ENCODE measurements at regions not wholly inside any gene's neighbourhood (a gene's known extent, or its start where the extent isn't known, plus 50 kb on each side); places are given as distances from the start of the nearest gene placed in this dataset.

- no peak for TF ChIP-seq CTCF (IDR thresholded peaks at IDR 0.05)
- no peak for TF ChIP-seq POLR2A (IDR thresholded peaks at IDR 0.05)
These were observed 1292.7 kb downstream of the MAT2B start for GRCh38 chr5:164798110-164798509.
